Ishikawa (cell line): ENCODE measurements at regions not wholly inside any gene's neighbourhood (a gene's known extent, or its start where the extent isn't known, plus 50 kb on each side); places are given as distances from the start of the nearest gene placed in this dataset.

Experiments
- CEBPB ChIP-seq: IDR thresholded peaks from 2 replicates; pipeline ENCODE4 v1.6.1; 2012
- CREB1 ChIP-seq: IDR thresholded peaks from 2 replicates; pipeline ENCODE4 v1.6.1; 2012; ENCODE audit warnings: low read depth
- EGR1 ChIP-seq: IDR thresholded peaks from 2 replicates; pipeline ENCODE4 v1.6.1; 2012
- EP300 ChIP-seq: IDR thresholded peaks from 2 replicates; pipeline ENCODE4 v1.6.1; 2012; ENCODE audit warnings: borderline replicate concordance
- FOXM1 ChIP-seq: IDR thresholded peaks from 2 replicates; pipeline ENCODE4 v1.6.1; 2012; ENCODE audit warnings: low read depth, borderline replicate concordance
- NFIC ChIP-seq: IDR thresholded peaks from 2 replicates; pipeline ENCODE4 v1.6.1; 2012
- RAD21 ChIP-seq: IDR thresholded peaks from 2 replicates; pipeline ENCODE4 v1.6.1; 2012; ENCODE audit warnings: low read depth
- REST ChIP-seq: IDR thresholded peaks from 2 replicates; pipeline ENCODE4 v1.6.1; 2012; ENCODE audit warnings: low read depth, mild to moderate bottlenecking
- TAF1 ChIP-seq: IDR thresholded peaks from 2 replicates; pipeline ENCODE4 v1.6.1; 2012; ENCODE audit warnings: low read depth, mild to moderate bottlenecking
- TCF12 ChIP-seq: IDR thresholded peaks from 2 replicates; pipeline ENCODE4 v1.6.1; 2012; ENCODE audit warnings: low read depth
- TEAD4 ChIP-seq: IDR thresholded peaks from 2 replicates; pipeline ENCODE4 v1.6.1; 2012
- USF1 ChIP-seq: IDR thresholded peaks from 2 replicates; pipeline ENCODE4 v1.6.1; 2012
- YY1 ChIP-seq: IDR thresholded peaks from 2 replicates; pipeline ENCODE4 v1.6.1; 2012; ENCODE audit warnings: low read depth
- ZBTB7A ChIP-seq: IDR thresholded peaks from 2 replicates; pipeline ENCODE4 v1.6.1; 2012; ENCODE audit warnings: low read depth
- TF ChIP-seq, protein P1 (sequence below): IDR thresholded peaks from 2 replicates; pipeline ENCODE4 v1.6.1; 2012

DNA sequence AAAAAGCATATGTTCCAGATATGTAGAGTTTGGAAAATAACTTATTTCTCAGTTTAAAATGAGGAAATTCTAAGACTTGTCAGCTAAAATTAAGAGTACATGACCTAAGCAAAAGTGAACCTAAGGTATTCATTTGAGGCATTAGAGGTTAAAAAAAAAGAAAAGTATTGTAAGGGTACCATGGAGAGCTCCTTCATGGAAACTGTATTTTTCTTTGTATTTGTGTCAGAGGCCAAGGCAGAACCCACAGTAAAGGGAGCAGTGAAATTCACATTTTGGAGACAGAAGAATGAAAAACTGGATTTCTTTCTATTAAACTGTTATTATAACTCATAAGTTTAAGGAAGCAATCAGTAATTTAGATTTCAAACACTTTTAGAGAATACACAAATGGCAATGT, 1494.8 kb downstream of the KCNT2 start:
- no peak for TF ChIP-seq TAF1
- no peak for TF ChIP-seq CEBPB
- TF ChIP-seq REST = peak; percentile 87
- TF ChIP-seq USF1 = no peak

GRCh38 chr1:195105773-195106172, 1502.5 kb downstream of the KCNT2 start:
- no peak for TF ChIP-seq FOXM1
- TF ChIP-seq RAD21 = no peak
- no peak for TF ChIP-seq YY1
- no peak for TF ChIP-seq REST
- TF ChIP-seq CREB1 = no peak
- TF ChIP-seq, protein P1, sequence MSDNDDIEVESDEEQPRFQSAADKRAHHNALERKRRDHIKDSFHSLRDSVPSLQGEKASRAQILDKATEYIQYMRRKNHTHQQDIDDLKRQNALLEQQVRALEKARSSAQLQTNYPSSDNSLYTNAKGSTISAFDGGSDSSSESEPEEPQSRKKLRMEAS = no peak
- no peak for TF ChIP-seq EP300
- TF ChIP-seq TAF1 = no peak
- no peak for TF ChIP-seq EGR1
- TF ChIP-seq TCF12 = no peak
- TF ChIP-seq USF1 = no peak
- no peak for TF ChIP-seq NFIC
- TF ChIP-seq TEAD4 = no peak
- TF ChIP-seq CEBPB = no peak
- TF ChIP-seq ZBTB7A = no peak

DNA sequence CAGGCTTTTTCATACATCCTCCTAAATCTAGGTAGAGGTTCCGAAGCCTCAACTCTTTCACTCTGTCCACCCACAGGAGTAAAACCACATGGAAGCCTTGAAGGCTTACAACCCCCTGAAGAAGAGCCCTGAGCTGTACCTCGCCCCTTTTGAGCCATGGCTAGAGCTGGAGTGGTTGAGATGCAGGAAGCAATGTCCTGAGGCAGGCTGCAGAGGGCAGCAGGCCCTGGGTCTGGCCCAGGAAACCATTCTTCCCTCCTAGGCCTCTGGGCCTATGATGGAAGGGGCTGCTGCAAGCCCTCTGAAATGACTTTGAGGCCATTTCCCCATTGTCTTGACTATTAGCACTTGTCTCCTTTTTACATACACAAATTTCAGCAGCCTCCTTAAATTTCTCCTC, 1503.0 kb downstream of the KCNT2 start:
- no peak for TF ChIP-seq FOXM1
- no peak for TF ChIP-seq USF1
- no peak for TF ChIP-seq TAF1
- TF ChIP-seq CEBPB = no peak
- no peak for TF ChIP-seq TEAD4
- no peak for TF ChIP-seq REST
- no peak for TF ChIP-seq ZBTB7A
- no peak for TF ChIP-seq CREB1
- no peak for TF ChIP-seq YY1
- TF ChIP-seq, protein P1 = no peak
- TF ChIP-seq TCF12 = no peak
- no peak for TF ChIP-seq RAD21
- no peak for TF ChIP-seq NFIC

GRCh38 chr1:195097316-195097715, 1510.9 kb downstream of the KCNT2 start:
- TF ChIP-seq TEAD4 (peak; percentile 43), FOXM1 (no peak)

- TF ChIP-seq REST (no peak), ZBTB7A (no peak), CREB1 (no peak), TEAD4 (no peak), TAF1 (no peak), YY1 (no peak), CEBPB (no peak), EGR1 (no peak), TCF12 (no peak), NFIC (no peak), RAD21 (no peak), EP300 (no peak), FOXM1 (no peak), USF1 (no peak)
- TF ChIP-seq, protein P1 = no peak
Observed at GRCh38 chr1:195096051-195096521, 1512.2 kb downstream of the KCNT2 start.
